ENCODE measurements at regions not wholly inside any gene's neighbourhood (a gene's known extent, or its start where the extent isn't known, plus 50 kb on each side); places are given as distances from the start of the nearest gene placed in this dataset.

DNA sequence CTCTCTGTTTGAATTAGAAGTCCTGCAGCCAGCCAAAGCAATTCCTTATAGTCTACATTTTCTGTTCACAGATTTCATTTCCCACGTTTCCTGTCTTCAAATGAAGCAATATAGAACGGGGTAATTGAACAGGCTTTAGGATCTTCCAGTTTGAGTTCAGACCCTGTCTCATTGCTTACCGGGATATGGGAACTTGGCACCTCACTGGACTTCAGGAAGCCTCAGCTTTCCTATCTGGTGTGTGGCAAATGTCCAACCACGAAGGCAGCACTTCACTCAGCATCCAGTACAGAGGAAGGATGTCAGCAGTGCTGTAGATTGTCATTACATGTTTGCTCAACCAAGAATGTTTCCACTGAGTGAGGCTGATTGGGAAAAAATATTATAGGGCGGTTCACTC is 271.1 kb upstream of the ZFP42 start:
- H3K4me2 ChIP-seq (ENCODE audit: insufficient read depth, insufficient read length, low read length): no peak overlapping the region
- H3K27me3 Mint-ChIP-seq (ENCODE audit: low read depth): no peaks in the 10 kb centered on the region

More for the DNA sequence above, 271.1 kb upstream of the ZFP42 start:
- no peak overlapping the region for H3K27ac Mint-ChIP-seq
- no CpG with 5 or more reads among the region's 5 CpGs for WGBS (ENCODE audit: extremely low coverage, insufficient read length, low lambda C conversion rate)
- H3K9ac ChIP-seq (ENCODE audit: extremely low read depth, insufficient read length, low read length): no peak overlapping the region
- no peak overlapping the region for H2BK120ac ChIP-seq (ENCODE audit: low read depth, low read length, poor library complexity, severe bottlenecking)
- no peak overlapping the region for H3K56ac ChIP-seq (ENCODE audit: insufficient read length, low read depth, low read length)
- TF ChIP-seq CTCF (conservative IDR thresholded peaks at IDR 0.05): no peak
- H4K5ac ChIP-seq (ENCODE audit: insufficient read length, low read depth, low read length): no peak overlapping the region
- no peaks in the 10 kb centered on the region for H3K9me3 ChIP-seq (ENCODE audit: control insufficient read depth, low read depth, low read length)
- no peak overlapping the region for H3K18ac ChIP-seq (ENCODE audit: insufficient read length, low read depth, low read length)
- H2BK12ac ChIP-seq (ENCODE audit: insufficient read length, low read depth, low read length): no peak overlapping the region
- H2AFZ ChIP-seq (ENCODE audit: low read length): no peak overlapping the region
- no peak overlapping the region for H4K8ac ChIP-seq (replicated peaks; ENCODE audit: insufficient read length, low read depth, low read length)
- H3K23ac ChIP-seq (ENCODE audit: insufficient read length, low read depth, low read length): no peak overlapping the region
- no peak overlapping the region for H3K4me3 Mint-ChIP-seq
- H3K4me1 Mint-ChIP-seq: no peaks in the 10 kb centered on the region
- no peaks in the 10 kb centered on the region for H4K20me1 ChIP-seq (ENCODE audit: control insufficient read depth, insufficient read depth, insufficient read length)
- no peak overlapping the region for H2BK5ac ChIP-seq (ENCODE audit: insufficient read length, low read length)
- no peaks in the 10 kb centered on the region for H3K23me2 ChIP-seq (ENCODE audit: insufficient read length, low read depth, low read length, poor library complexity, severe bottlenecking)
- no peaks in the 10 kb centered on the region for H3K79me2 ChIP-seq (ENCODE audit: insufficient read depth, low read length)
- H2AK5ac ChIP-seq (ENCODE audit: insufficient read length, low read length): no peak overlapping the region
- H3K27me3 ChIP-seq (ENCODE audit: insufficient read depth, low read length): no peaks in the 10 kb centered on the region
- no peak overlapping the region for H2BK15ac ChIP-seq (ENCODE audit: low read depth, low read length)
- no peaks in the 10 kb centered on the region for H3K36me3 Mint-ChIP-seq (ENCODE audit: insufficient read depth in 1 of 3, low read depth in 3 of 3)
- DNase-seq: no peak
- H3K14ac ChIP-seq (ENCODE audit: insufficient read depth, low read length): no peak overlapping the region
- no peak overlapping the region for H3K4ac ChIP-seq (ENCODE audit: low read depth, low read length)
- H3K9me3 Mint-ChIP-seq: peaks cover 0 to 2% of the 10 kb centered on the region in 2 experiments; a peak in 2 of 5 replicates
- no peak overlapping the region for H2BK20ac ChIP-seq (ENCODE audit: low read depth, low read length, poor library complexity, severe bottlenecking)
- no peak overlapping the region for H3K27ac ChIP-seq (ENCODE audit: insufficient read length, low read depth, low read length)
- no peak overlapping the region for H3T11ph ChIP-seq (ENCODE audit: low read length)
- H3K4me1 ChIP-seq (ENCODE audit: insufficient read depth, low read length): no peaks in the 10 kb centered on the region
- no peak overlapping the region for H4K91ac ChIP-seq (ENCODE audit: insufficient read length, low read depth, low read length)
- no peaks in the 10 kb centered on the region for H3K79me1 ChIP-seq (ENCODE audit: insufficient read depth, low read depth, low read length, poor library complexity, severe bottlenecking)
